Heart left ventricle (tissue), 16 donors: ENCODE measurements at regions not wholly inside any gene's neighbourhood (a gene's known extent, or its start where the extent isn't known, plus 50 kb on each side); places are given as distances from the start of the nearest gene placed in this dataset.

Source experiments
- ATAC-seq, 4 donors: fragments of 200-7000 bp; cut with Tn5 transposase; one replicate each; pipeline ENCODE4 v1.9.1; 2020 to 2022; ENCODE audit warnings: moderate library complexity in 4 of 4, mild to moderate bottlenecking in 3 of 4, moderate number of reproducible peaks in 1 of 4
- DNase-seq, 5 donors: peaks; one replicate each; pipeline ENCODE4 v3.0.0-alpha.2; 2020
- H3K27ac ChIP-seq, 12 donors: fragments of 200-600 bp; sonication (generic) in 4 of 12; one replicate each; pipeline versions ENCODE4 v1.5.0 to v1.8.0; 2016 to 2022; ENCODE audit warnings: mild to moderate bottlenecking in 2 of 12
- H3K27me3 ChIP-seq, 9 donors: fragments of 200-600 bp; sonication (generic) in 2 of 9; one replicate each; pipeline versions ENCODE4 v1.5.1 to v1.8.0; 2016 to 2022; ENCODE audit warnings: mild to moderate bottlenecking in 3 of 9
- H3K36me3 ChIP-seq, 9 donors: fragments of 200-600 bp; sonication (generic) in 2 of 9; one replicate each; pipeline versions ENCODE4 v1.5.0 to v1.8.0; 2018 to 2022; ENCODE audit warnings: mild to moderate bottlenecking in 2 of 9
- H3K4me1 ChIP-seq, 12 donors: fragments of 200-600 bp; sonication (generic) in 4 of 12; one replicate each; pipeline versions ENCODE4 v1.5.0 to v1.8.0; 2016 to 2022; ENCODE audit warnings: mild to moderate bottlenecking in 3 of 12
- H3K4me3 ChIP-seq, 12 donors: fragments of 200-600 bp; sonication (generic) in 4 of 12; one replicate each; pipeline versions ENCODE4 v1.5.0 to v1.8.0; 2017 to 2022; ENCODE audit warnings: mild to moderate bottlenecking in 9 of 12, moderate library complexity in 4 of 12
- H3K9me3 ChIP-seq, 12 donors: fragments of 200-600 bp; sonication (generic) in 4 of 12; one replicate each; pipeline versions ENCODE4 v1.5.0 to v1.8.0; 2016 to 2022; ENCODE audit warnings: mild to moderate bottlenecking in 1 of 12
- POLR2A ChIP-seq, 2 donors: fragments of 450-650 bp; IDR thresholded peaks; one replicate each; pipeline ENCODE4 v1.6.1; 2017; ENCODE audit warnings: antibody characterized with exemption in 2 of 2, mild to moderate bottlenecking in 2 of 2, moderate library complexity in 2 of 2
- WGBS, 4 donors: extraction: QIAGEN DNeasy Blood & Tissue Kit in 2 of 4; methylation state at CpG; one replicate each; pipeline versions ENCODE4 v1.1.5 to v1.1.7; 2013 to 2018; 5-methylcytosine and 5-hydroxymethylcytosine counted together
- intact Hi-C, 10 donors: fragments of 100-400 bp; cut with DNase I; formaldehyde crosslinking; loops; one replicate each; pipeline versions ENCODE4 v1.11.1 to v1.14.2; 2022
- TF ChIP-seq, protein P1 (sequence below), 12 donors: fragments of 200-600 bp; sonication (generic) in 4 of 12; IDR thresholded peaks; one replicate each; pipeline versions ENCODE4 v1.5.0 to v1.8.0; 2018 to 2022; ENCODE audit warnings: antibody characterized with exemption in 12 of 12, mild to moderate bottlenecking in 5 of 12
- donor health status: ischemic (EF 13 %, LVEDD 7.1; RV severe dilation, severe dysfunction).
- donor health status: healthy with polysubstance abuse.
- donor health status: DM: no; HTN: yes; CAD: no.
- donor health status: DM: no; HTN: no; CAD: no.
- donor health status: ischemic (EF 25% LVEDD 6.9; RV normal size, moderate dysfunction).
- donor health status: ischemic (EF 25% LVEDD 5.7; RV mildly dilated, moderate dysfunction).
- donor health status: healthy.
- donor health status: DM: yes; HTN: yes; CAD: no.
- donor health status: ischemic (EF 35%, LVEDD 5.7; RV mildly dilated, moderate dysfunction).
- donor health status: nonischemic (EF 11% LVEDD 7.7; RV severe dilation, severe dysfunction).
- donor health status: DM: yes; HTN: yes; CAD: no.
- donor health status: PGD.
- donor health status: ischemic (EF 29% LVEDD 5.4; RV normal size, mild dysfunction).
- donor health status: nonischemic (EF 23%, LVEDD 6.1; RV moderate dilation, normal function).

DNA sequence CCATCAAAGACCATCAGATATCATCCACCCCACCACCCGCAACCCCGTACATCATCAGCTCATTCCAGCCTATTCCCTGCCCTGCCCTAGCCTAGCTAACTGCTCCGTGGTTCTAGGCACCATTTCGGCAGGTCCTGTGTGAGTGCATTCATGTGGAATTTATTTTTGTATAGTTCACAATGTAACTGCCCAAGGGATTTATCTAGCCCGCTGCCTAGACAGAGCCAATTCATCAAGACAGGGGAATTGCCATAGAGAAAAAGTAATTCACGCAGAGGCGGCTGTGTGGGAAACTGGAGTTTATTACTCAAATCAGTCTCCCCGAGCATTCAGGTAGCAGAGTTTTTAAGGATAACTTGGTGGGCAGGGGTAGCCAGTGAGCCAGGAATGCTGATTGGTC lies 109.2 kb upstream of the UBL3 start:
- 89 to 93% (median 90%) methylated on average over 8 of the region's 8 CpGs for WGBS, 4 donors
- Histone ChIP-seq H3K4me3 (no peak overlapping the region), H3K27ac (no peak overlapping the region), H3K9me3 (peaks cover 0 to 3% (median 0%) of the 10 kb centered on the region in 12 donors), H3K27me3 (peaks cover 0 to 5% (median 0%) of the 10 kb centered on the region in 9 donors), H3K4me1 (no peaks in the 10 kb centered on the region), H3K36me3 (no peaks in the 10 kb centered on the region)
- TF ChIP-seq, protein P1, sequence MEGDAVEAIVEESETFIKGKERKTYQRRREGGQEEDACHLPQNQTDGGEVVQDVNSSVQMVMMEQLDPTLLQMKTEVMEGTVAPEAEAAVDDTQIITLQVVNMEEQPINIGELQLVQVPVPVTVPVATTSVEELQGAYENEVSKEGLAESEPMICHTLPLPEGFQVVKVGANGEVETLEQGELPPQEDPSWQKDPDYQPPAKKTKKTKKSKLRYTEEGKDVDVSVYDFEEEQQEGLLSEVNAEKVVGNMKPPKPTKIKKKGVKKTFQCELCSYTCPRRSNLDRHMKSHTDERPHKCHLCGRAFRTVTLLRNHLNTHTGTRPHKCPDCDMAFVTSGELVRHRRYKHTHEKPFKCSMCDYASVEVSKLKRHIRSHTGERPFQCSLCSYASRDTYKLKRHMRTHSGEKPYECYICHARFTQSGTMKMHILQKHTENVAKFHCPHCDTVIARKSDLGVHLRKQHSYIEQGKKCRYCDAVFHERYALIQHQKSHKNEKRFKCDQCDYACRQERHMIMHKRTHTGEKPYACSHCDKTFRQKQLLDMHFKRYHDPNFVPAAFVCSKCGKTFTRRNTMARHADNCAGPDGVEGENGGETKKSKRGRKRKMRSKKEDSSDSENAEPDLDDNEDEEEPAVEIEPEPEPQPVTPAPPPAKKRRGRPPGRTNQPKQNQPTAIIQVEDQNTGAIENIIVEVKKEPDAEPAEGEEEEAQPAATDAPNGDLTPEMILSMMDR (IDR thresholded peaks at IDR 0.05) = no peak
- TF ChIP-seq POLR2A (IDR thresholded peaks at IDR 0.05) = no peak
- ATAC-seq = no peak
- intact Hi-C loops = no loop called here
- no peak for DNase-seq

GRCh38 chr13:29959086-29959485 lies 108.7 kb upstream of the UBL3 start:
- Histone ChIP-seq H3K27me3 (peaks cover 0 to 5% (median 0%) of the 10 kb centered on the region in 9 donors), H3K4me3 (no peak overlapping the region), H3K27ac (no peak overlapping the region), H3K9me3 (no peaks in the 10 kb centered on the region), H3K4me1 (no peaks in the 10 kb centered on the region), H3K36me3 (no peaks in the 10 kb centered on the region)
- WGBS, 4 donors = 60 to 68% (median 64%) methylated on average over 1 of the region's 1 CpG
- DNase-seq (no peak), ATAC-seq (no peak)
- intact Hi-C loops = no loop called here
- TF ChIP-seq, protein P1 (IDR thresholded peaks at IDR 0.05) = no peak
- TF ChIP-seq POLR2A (IDR thresholded peaks at IDR 0.05) = no peak

GRCh38 chr13:29958476-29958875 lies 108.1 kb upstream of the UBL3 start:
- intact Hi-C loops = no loop called here
- WGBS, 4 donors = 92 to 98% (median 94%) methylated on average over 3 of the region's 3 CpGs

DNA sequence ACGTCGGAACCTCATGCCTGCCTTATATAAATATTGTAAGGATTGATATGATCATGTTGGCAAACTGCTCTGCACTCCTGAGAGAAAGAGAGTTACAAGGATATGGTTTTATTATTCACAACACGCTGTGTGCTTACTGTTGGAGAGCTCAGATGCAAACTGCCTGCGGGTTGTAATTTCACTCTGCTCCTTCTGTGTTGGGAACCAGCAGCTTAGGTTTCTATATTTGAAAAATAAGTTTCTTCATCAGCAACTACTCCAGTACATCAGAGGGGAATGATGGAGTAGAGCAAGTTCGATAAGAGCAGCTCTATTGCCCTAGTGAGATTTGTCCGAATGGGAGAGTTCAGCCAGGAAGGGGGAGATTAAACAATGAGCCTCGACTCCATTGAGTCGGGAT lies 106.9 kb upstream of the UBL3 start:
- H3K4me1 ChIP-seq = no peaks in the 10 kb centered on the region
- no peak overlapping the region for H3K27ac ChIP-seq
- no peaks in the 10 kb centered on the region for H3K36me3 ChIP-seq
- intact Hi-C loops = no loop called here
- H3K9me3 ChIP-seq = no peaks in the 10 kb centered on the region
- 62 to 69% (median 64%) methylated on average over 8 of the region's 8 CpGs for WGBS, 4 donors
- DNase-seq (no peak), ATAC-seq (no peak)
- no peak overlapping the region for H3K4me3 ChIP-seq
- no peak for TF ChIP-seq POLR2A (IDR thresholded peaks at IDR 0.05)
- TF ChIP-seq, protein P1 (IDR thresholded peaks at IDR 0.05) = no peak
- peaks cover 0 to 5% (median 0%) of the 10 kb centered on the region in 9 donors for H3K27me3 ChIP-seq

More at GRCh38 chr13:29958476-29958875, 108.1 kb upstream of the UBL3 start:
- Histone ChIP-seq H3K36me3 (no peaks in the 10 kb centered on the region), H3K27me3 (peaks cover 0 to 5% (median 0%) of the 10 kb centered on the region in 9 donors), H3K27ac (no peak overlapping the region), H3K9me3 (no peaks in the 10 kb centered on the region), H3K4me3 (no peak overlapping the region), H3K4me1 (no peaks in the 10 kb centered on the region)
- no peak for ATAC-seq
- no peak for DNase-seq
- TF ChIP-seq POLR2A (IDR thresholded peaks at IDR 0.05) = no peak
- TF ChIP-seq, protein P1 (IDR thresholded peaks at IDR 0.05) = no peak
